GM21576 (cell line): ENCODE measurements at regions not wholly inside any gene's neighbourhood (a gene's known extent, or its start where the extent isn't known, plus 50 kb on each side); places are given as distances from the start of the nearest gene placed in this dataset.
"Not testable (repeated sequence)": the region's sequence is repeated elsewhere in the genome, so short reads cannot be mapped to it uniquely, and the experiment has no call there.

Experiments
- ATAC-seq: cut with Tn5 transposase; IDR thresholded peaks from one replicate; pipeline ENCODE4 v1.9.1; 2021; ENCODE audit warnings: mild to moderate bottlenecking, moderate library complexity; ENCODE audit not compliant: unreplicated experiment

DNA sequence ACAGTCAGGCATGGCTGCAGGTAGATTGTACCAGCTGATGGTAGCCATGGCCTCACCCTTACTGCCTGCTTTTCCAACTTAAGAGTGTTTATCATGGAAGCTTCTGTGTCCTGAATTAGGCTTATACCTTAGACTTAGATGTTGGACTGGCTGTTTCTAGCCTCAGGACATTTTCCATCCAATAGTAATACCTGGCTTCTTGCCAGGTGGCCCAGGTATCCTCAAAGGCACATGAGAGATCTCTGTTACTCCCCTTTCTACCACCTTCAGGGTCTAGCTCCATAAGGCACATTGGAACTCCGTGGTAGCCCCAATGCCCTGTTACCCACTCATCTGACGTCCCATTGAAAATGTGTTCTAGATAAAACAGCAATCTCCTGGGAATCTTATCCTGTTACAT, 407.5 kb downstream of the SPRY2 start:
- ATAC-seq: no peak

DNA sequence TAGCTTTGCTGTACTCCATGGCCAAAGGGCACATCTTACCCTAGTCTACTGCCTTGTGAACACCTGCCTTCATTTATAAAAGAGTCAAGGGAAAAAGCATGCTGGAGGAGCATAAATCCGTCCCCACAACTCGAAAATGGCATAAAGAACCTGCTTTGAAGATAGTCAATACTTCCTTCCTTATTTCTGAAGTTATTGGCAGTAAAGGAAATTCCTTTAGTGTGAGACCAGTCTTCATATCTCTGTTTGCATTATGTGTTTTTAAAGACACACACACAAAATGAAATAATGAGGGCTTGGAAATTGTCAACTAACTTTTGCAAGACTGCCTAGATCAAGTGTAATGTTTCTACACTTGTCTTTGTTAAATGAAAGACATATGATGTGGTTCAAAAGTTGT, 408.4 kb downstream of the SPRY2 start:
- no peak for ATAC-seq

DNA sequence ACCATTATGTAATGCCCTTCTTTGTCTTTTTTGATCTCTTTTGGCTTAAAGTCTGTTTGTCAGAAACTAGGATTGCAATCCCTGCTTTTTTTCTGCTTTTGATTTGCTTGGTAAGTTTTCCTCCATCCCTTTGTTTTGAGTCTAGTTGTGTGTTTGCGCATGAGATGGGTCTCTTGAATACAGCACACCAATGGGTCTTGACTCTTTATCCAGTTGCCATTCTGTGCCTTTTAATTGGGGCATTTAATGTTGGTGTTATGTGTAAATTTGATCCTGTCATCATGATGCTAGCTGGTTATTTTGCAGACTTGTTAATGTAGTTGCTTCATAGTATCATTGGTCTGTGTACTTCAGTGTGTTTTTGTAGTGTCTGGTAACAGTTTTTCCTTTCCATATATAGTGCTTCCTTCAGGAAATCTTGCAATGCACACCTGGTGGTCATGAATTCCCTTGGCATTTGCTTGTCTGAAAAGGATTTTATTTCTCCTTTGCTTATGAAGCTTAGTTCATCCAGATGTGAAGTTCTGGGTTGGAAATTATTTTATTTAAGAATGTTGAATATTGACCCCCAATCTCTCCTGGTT, 416.9 kb downstream of the SPRY2 start:
- ATAC-seq: not testable (repeated sequence)

DNA sequence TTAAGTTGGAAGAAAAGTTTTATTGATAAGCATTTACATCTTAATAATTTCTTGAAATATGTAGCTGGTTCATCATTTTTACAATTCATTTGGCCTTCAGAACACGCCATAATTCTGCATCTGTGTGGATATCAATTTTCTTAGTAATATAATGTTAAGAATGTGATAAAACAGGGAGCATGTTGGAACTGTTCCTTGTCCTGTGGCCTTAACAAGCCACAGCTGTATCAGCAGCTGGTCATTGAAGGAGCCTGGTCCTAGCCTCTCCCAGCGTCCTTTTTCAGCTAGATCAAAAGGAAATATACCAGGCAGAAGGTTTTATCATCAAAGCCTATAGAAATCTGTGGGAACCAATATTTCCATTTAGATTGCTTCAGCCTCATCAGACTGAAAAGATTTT, 421.8 kb downstream of the SPRY2 start:
- no peak for ATAC-seq

DNA sequence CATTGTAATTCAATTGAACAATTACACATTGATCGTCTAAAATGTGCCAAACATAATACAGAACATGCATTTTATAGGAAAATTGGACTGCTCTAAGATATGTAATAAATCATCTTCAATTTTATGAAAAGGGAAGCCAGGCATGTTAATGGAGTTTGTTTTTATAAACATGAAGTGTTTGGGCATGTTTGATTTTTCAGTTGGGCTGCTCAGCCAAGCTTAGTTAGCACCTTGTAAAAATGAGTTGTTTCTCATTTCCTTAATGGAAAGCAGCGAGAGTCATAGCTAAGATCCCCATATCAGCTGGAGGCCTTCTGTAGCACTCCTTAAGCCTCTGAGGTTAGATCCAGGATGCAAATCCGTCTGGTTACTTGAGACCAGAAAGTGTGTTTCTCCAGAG, 422.3 kb downstream of the SPRY2 start:
- no peak for ATAC-seq

DNA sequence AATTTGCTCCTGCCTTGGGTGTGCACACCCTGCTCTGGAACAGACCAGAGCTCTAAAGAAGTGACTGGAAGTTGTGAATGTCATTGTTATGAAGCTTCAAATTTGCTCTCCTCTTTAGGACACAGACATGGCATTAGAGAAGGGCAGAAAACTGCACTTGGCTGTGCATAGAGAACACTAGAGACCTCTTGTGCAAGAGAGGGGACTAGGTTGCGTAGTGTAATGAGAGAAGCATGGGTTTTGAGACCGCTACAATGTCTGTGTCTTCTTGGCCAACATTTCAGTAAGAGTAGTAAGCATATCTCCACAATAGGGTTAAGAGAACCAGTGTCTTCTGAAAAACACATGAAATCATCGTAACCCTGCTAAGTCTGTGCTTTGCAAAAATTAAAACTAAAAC, 423.3 kb downstream of the SPRY2 start:
- no peak for ATAC-seq

DNA sequence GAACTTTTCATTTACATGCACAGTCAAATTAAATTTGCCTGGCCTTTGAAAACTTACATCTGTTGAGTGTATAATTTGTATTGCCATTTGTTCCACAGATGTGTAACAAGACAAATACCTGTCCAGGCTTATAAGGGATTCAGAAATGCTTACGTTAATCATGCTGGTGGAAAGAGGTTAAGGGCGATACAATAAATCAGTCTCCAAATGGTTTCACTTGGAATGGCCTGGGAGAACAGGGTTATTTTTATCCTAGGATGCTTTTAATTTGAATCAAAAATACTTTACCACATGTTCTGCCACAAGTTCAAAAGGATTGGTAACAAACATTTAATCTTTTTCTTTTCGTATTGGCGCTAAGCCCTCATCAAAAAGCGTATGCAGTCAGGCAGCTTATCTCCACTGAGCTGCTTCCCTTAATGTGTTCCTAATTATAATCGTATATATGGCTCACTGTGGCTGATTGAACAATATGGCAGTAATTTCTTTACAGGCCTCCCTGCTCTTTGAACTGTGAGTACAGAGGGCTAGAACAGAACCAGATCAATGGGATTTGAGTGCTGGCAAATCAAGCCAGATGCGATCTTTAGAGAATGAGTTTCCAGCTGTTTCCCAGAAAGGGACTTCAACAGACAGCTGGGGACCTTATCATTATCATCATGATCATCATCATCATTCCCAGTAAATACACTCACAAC, 425.7 kb downstream of the SPRY2 start:
- ATAC-seq: no peak

DNA sequence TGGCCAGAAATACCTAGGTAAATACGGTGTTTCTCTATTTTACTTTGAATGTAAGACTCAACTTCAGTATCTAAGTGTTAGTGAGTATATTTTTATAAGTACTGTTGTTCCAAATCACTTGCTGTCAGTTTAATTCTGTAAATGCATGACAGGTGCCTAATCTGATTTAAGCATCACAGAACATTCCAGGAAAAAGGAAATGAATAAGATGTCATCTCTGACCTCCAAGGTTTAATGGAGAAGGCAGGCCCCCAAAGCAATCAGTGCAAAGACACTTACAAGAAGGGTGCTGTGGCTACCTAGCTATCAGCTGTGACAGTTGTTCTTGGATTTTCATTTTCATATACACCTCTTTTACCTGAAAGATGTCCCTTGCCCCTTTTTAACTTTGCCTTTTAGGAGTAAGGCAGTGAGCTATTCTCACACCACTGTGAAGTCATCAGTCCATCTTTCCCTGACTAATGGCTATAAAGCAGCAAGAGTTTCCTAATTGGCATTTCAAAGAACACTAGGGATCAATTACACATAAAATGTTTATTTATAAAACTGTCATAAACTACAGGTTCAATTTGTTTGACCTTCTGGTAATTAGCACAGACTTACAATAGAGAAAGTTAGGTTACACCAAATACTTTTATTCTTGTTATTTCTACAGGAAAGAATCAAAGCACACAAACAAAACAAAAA, 427.6 kb downstream of the SPRY2 start:
- no peak for ATAC-seq

DNA sequence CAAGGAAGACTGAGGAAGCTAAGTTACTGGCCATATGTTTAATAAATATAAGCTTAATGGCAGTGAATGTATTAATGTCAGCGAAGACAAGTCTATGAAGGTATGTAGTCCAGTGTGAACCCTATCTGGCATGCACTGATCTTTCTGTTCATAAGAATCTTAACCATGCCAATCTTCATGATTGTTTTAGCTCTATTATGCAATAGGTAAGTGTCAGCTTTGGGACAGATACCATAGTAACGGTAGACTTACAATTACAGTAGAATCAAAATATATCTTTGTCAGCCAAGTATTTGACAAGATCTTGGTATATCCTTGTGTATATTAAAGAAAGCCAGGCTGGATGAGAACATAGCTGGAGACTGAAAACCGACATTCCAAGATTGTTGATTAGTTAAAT, 428.5 kb downstream of the SPRY2 start:
- no peak for ATAC-seq

DNA sequence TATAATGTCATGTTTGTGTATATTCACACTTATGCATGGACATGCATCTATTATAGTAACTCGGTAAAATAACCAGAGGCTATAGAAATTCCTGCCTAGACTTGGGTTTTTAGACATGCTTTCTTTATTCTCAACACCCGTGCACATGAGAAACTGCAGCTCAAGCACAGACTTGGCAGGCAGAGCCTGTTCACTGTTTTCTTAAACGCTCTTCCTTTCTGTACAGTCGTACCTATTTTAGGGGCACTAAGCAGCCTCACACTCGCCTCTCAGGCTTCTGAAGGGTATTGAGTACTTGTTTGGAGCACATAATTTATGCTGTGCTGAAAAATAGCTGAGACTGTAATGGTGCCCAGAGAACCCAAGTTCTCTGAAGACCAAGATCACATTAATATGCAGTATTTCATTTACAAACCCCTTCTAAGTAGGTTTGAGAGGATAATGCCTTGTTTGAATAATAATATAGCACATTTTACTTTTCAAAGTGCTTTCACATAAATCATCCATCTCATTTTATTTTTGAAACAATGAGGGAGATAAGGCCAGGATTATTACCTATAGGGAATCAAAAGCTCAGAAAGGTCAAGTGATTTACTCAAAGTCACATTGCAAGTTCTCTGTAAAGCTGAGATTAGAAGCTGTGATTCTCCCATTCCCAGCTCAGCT, 429.9 kb downstream of the SPRY2 start:
- ATAC-seq: no peak

DNA sequence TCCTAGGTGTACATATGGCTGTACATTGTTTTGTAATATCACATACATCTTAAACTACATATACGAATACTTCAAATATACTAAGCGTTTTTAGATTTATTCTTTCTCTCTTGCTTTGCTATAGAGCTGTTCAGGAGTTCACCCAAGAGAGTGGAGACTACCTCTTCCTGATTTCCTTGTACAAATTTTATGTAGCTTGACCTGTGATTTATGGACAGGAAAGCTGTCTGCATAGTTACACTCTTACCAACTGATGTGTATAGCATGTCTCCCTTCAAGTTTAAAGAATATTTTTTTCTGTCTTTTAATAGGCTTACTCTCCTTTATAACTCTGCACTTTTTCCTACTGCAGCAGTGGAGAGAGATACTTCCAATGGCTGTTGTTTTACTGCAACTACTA, 428.7 kb downstream of the NDFIP2 start:
- ATAC-seq: no peak

DNA sequence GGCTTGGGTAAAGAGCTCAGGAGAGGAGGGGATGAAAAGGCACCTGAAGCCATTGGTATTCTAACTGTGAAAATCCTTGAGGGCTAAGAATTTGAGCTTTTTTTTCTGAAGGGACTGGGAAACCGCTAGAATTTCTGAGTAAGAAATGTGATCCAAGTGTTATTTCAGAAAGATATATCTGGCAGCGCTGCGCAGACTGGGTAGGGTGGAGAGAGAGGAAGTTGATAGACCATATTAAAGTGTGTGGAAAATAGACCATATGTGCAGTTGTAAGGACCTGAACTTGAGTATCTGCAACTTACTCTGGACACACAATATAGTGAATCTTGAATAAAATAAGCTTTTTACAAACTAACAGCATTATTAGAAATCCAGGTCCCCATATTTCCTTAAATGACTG, 427.4 kb downstream of the NDFIP2 start:
- ATAC-seq: no peak

DNA sequence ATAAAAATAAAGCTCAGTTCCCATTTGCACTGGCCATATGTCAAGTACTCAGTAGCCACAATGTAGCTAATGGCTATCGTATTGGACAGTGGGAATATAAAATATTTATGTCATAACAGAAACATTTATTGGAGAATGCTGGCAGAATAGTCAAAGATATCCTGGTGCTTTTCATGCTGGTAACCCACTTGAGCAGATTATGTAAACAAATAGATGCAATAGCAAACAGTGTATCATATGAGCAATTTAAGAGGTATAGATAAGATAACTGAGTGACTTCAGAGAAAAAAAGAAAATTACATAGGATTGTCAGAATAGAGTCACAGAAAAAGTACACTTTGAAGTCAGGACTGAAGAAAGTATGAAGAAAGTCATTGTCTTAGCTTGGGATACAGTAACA, 426.6 kb downstream of the NDFIP2 start:
- ATAC-seq: no peak

DNA sequence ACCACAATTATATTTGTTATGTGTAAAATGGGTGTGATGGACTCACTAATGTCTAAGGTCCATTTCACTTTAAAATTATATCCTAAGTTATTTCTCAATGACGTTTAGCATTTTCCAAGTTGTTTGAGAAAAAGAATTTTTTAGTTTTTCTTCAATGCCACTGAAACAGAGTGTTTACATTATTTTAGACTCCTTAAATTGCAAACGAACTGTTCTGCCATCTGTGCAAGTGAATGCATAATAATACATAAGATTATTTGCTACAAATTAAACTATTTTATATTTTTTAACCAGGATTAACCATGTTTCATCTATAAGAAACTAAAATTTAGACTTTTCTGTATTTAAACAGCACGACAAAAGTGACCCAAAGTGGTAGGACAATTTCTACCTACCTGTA, 425.4 kb downstream of the NDFIP2 start:
- no peak for ATAC-seq

DNA sequence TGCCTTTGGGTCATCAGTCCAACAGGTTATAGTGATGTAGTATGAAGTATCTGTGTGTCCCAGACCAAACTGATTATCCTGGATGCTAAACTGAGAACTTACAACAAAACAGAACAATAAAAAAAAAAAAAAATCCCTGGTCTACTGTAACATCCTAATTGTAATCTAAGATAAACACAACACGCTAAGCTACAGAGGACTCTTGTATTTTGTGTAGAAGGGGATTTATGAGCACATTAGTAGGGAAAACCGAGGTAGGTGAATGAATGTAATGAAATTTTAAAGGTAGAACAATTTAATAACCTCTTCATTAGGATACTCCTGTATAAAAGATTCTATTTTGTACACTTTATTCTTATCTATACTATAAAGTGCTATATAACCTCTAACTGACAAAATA, 424.1 kb downstream of the NDFIP2 start:
- ATAC-seq: no peak

DNA sequence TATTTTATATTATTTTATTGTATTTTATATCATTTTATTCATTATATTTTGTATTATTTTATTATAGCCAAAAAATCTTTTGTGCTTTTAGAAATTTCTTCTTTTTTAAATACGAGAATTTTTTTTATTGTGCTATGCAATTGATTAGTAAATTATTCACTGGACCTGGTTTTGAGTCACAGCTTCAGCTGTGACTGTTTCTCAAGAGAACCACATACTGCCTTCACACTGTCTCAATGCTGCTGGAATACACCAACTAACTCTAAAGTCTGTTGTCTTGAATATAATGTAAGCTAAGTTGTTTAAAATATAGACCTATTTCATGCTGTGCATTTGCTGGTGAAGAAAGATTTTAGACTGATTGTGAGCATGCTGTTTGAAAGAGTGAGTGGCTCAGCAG, 423.6 kb downstream of the NDFIP2 start:
- ATAC-seq: no peak

DNA sequence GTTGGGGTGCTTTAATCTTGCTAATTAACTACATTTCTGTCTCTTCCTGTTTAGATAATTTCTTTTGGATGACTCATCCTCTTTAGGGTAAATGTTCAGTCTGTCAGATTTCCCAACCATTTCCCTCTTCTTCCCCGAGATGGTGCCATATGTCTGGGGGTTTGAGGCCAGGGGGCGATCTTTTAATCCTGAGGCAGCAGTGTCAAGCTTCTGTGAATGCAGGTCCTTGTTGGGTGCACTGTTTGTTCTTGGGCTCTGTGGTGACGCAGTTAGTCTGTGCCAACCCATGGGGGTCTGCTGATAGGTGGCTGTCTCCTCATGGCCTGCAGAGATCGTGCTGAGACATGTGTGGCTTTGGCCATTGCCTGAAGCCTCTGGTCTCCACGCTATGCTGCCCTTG, 420.4 kb downstream of the NDFIP2 start:
- no peak for ATAC-seq

DNA sequence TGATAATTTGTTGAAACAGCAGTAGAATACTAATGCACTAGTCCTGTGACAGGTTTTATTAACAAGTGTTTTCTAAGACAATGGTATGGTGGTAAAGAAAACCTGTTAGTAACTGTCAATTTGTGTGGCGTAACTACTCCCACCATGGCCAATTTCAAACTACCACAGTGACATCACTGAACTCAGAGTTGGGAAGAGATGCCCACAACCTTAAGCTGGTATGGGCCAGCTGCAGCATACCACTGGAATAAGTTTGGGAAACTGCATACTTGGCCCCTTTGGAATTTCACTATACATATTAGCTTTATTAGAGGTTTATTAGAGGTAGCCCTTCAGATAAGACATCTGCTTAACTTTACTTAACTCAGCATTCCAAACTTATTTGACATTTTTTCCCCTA, 419.4 kb downstream of the NDFIP2 start:
- no peak for ATAC-seq

DNA sequence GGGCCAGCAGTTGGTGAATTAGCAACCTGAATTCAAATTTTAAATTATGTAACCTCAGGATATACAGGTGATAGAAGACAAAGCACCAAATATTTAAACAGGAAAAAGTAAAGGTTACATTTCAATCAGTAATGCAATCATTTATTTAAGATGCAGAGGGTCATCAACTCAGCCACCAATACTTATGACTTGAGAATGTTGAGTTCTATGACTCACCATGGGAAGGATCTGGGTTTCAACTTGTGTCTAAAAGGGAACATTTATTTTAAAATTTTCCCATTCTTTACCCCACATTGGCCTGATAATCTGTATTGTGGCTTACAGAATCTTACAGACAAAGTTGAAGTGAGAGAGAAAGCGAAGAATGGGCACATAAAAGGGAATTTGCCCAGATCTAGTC, 418.0 kb downstream of the NDFIP2 start:
- ATAC-seq: no peak

DNA sequence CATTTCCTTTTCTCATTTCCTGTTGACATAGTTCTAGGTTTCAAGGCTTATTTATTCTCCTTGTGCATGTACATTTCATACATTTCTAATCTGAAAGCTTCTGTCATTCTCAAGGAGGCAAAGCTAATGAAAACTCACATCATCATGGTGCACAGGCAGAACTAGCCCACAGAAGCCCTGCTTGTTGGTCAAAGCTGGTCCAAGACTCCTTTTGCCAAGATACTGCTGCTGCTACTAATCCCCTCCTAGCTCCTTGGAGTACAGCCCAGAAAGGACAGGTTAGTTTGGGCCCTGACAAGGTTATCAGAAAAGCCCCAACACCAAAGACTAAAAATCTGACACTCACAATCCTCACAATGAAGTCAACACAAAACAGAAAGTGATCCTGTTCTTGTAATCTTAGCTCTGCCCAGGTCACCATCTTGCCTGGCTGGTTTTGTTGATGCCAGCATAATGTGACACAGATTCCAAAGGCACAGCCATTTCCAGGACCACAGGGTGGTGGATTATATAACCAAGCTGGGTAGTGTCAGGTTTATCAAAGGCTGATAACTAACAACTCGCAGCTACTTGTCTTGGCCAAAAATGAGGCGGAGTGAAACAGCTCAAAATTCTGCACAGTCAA, 417.4 kb downstream of the NDFIP2 start:
- no peak for ATAC-seq

DNA sequence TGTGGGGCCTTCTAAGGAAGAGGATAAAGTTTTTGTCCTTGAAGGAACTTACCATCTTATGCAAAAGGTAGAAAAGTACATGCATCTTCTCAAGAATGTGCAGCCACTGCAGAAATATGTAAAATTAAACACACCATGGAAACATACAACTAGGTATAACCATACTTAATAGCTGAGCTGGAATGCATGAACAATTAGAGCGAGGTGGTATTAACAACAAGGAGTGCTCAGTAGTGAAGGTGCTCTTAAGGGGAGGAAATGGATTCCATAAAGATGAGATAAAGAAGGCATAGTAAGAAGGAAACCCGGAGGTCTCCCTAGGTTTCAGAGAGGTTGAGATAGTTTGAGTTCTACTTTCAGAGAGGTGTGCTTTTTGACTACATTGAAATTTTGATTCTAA, 415.9 kb downstream of the NDFIP2 start:
- ATAC-seq: no peak

DNA sequence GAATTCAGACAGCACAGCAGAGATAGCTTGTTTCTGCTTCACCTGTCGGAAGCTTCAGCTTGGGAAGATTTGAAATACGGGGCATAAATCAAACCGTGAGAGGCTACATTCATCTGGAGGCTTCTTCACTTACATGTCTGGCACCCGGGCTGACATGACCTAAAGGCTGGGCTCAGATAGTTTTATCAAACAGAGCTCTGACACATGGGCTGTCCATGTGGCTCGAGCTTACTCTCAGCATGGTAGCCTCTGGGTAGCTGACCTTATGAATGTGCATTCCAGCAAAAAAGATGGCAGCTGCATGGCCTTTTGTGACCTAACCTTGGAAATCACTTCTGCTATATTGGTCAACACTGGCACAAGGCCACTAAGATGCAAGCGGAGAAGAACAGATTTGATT, 414.5 kb downstream of the NDFIP2 start:
- ATAC-seq: no peak
